BE2C (cell line): ENCODE measurements at regions not wholly inside any gene's neighbourhood (a gene's known extent, or its start where the extent isn't known, plus 50 kb on each side); places are given as distances from the start of the nearest gene placed in this dataset.

Experiments
- DNase-seq: peaks from one replicate; pipeline ENCODE4 v3.0.0-alpha.2; 2020
- H3K27me3 ChIP-seq: fragments of 250-450 bp; sonication (Bioruptor Pico); 2 replicates; pipeline ENCODE4 v1.5.1; 2020; ENCODE audit warnings: mild to moderate bottlenecking
- H3K36me3 ChIP-seq: fragments of 250-450 bp; sonication (Bioruptor Pico); 2 replicates; pipeline ENCODE4 v1.5.1; 2020; ENCODE audit warnings: mild to moderate bottlenecking
- H3K4me1 ChIP-seq: fragments of 250-450 bp; sonication (Bioruptor Pico); 2 replicates; pipeline ENCODE4 v1.5.1; 2020
- H3K4me3 ChIP-seq: 2 replicates; pipeline ENCODE4 v1.5.1; 2011; ENCODE audit warnings: low read depth, low read length
- H3K9me3 ChIP-seq: fragments of 250-450 bp; sonication (Bioruptor Pico); 2 replicates; pipeline ENCODE4 v1.5.1; 2020
- CTCF ChIP-seq: IDR thresholded peaks from 2 replicates; pipeline ENCODE4 v1.5.1; 2012; ENCODE audit warnings: mild to moderate bottlenecking, low read depth, low read length

- no peaks in the 10 kb centered on the region for H3K27me3 ChIP-seq
- no peaks in the 10 kb centered on the region for H3K9me3 ChIP-seq
- no peak for TF ChIP-seq CTCF
- no peak for DNase-seq
- H3K36me3 ChIP-seq = no peaks in the 10 kb centered on the region
- no peaks in the 10 kb centered on the region for H3K4me1 ChIP-seq
- H3K4me3 ChIP-seq = no peak overlapping the region
These were observed 395.7 kb downstream of the NXPH1 start for GRCh38 chr7:8829100-8829499.

- Histone ChIP-seq H3K4me1 (no peaks in the 10 kb centered on the region), H3K36me3 (no peaks in the 10 kb centered on the region), H3K4me3 (no peak overlapping the region), H3K27me3 (no peaks in the 10 kb centered on the region), H3K9me3 (no peaks in the 10 kb centered on the region)
- TF ChIP-seq CTCF = no peak
- no peak for DNase-seq
These were observed 398.0 kb downstream of the NXPH1 start for GRCh38 chr7:8831376-8831775.

- H3K36me3 ChIP-seq = no peaks in the 10 kb centered on the region
- no peaks in the 10 kb centered on the region for H3K4me1 ChIP-seq
- no peaks in the 10 kb centered on the region for H3K27me3 ChIP-seq
- DNase-seq = no peak
- H3K9me3 ChIP-seq = no peaks in the 10 kb centered on the region
- no peak overlapping the region for H3K4me3 ChIP-seq
- TF ChIP-seq CTCF = no peak
These were observed 399.9 kb downstream of the NXPH1 start for GRCh38 chr7:8833355-8833754.

- H3K4me3 ChIP-seq = no peak overlapping the region
- H3K36me3 ChIP-seq = no peaks in the 10 kb centered on the region
- H3K4me1 ChIP-seq = no peaks in the 10 kb centered on the region
- no peak for TF ChIP-seq CTCF
- no peaks in the 10 kb centered on the region for H3K27me3 ChIP-seq
- H3K9me3 ChIP-seq = no peaks in the 10 kb centered on the region
- no peak for DNase-seq
These were observed 407.8 kb downstream of the NXPH1 start for GRCh38 chr7:8841171-8841570.

GRCh38 chr7:8871716-8872115 lies 438.3 kb downstream of the NXPH1 start:
- no peaks in the 10 kb centered on the region for H3K27me3 ChIP-seq
- no peak for TF ChIP-seq CTCF
- no peaks in the 10 kb centered on the region for H3K4me1 ChIP-seq
- H3K9me3 ChIP-seq = no peaks in the 10 kb centered on the region
- no peaks in the 10 kb centered on the region for H3K36me3 ChIP-seq
- H3K4me3 ChIP-seq = no peak overlapping the region
- no peak for DNase-seq

- no peaks in the 10 kb centered on the region for H3K9me3 ChIP-seq
- DNase-seq = no peak
- TF ChIP-seq CTCF = no peak
These were observed 448.5 kb downstream of the NXPH1 start for GRCh38 chr7:8881916-8882315.

More at GRCh38 chr7:8881916-8882315, 448.5 kb downstream of the NXPH1 start:
- H3K4me1 ChIP-seq = peaks cover 3% of the 10 kb centered on the region; the same call in 1 of the 2 replicates
- no peaks in the 10 kb centered on the region for H3K36me3 ChIP-seq
- H3K27me3 ChIP-seq = no peaks in the 10 kb centered on the region
- no peak overlapping the region for H3K4me3 ChIP-seq
